Hematopoietic multipotent progenitor cell treated with erythropoietin and hydrocortisone succinate and interleukin-3 and kit ligand, for 4 days (in vitro differentiated cells): ENCODE measurements at regions not wholly inside any gene's neighbourhood (a gene's known extent, or its start where the extent isn't known, plus 50 kb on each side); places are given as distances from the start of the nearest gene placed in this dataset.
A peak's percentile ranks its signal among the peaks of the same experiment; 100 is the strongest.

ENCODE experiments used
- DNase-seq: peaks from one replicate; pipeline ENCODE4 v3.0.0-alpha.2; 2015

- no peak for DNase-seq
These were observed 247.4 kb upstream of the RAB6C start for GRCh38 chr2:129731907-129732629.

DNA sequence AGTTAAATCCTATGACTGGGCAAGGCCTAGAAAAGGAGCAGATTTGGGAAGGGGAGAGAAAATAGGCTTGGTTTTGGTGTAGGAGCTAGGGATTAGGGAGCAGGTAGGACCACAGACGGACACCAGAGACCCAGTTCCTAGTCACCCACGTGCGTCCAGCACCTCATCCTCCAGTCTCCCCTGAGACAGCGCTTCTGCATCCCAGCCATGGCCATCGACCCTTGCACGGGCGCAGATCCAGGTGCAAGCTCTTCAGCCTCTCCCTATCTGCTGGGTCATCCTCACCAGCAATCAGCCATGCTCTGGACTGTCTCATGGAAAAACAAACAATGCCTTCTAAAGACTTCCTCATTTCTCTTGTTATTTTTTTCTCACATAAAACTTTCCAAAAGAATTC is 246.8 kb upstream of the RAB6C start:
- DNase-seq, result no peak

- DNase-seq, result no peak
These were observed 246.4 kb upstream of the RAB6C start for GRCh38 chr2:129733041-129733440.

DNA sequence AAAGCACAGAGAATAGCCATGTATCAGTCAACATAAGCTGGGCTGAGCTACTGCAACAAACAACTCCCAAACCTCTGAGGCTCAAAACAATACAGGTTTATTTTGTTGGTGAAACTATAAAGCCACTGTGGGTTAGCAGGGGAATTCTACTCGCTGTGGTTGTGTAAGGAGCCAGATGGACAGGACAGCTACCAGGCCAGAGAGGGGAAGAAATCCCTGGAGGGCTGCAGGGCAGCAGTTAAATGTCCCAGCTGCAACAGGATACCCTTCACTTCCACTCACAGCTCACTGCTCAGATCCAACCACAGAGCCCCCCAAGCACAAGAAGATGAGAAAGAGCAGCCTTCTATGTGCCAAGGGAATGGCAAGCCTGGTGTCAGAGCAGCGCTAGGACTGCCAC is 245.9 kb upstream of the RAB6C start:
- DNase-seq, result no peak

DNA sequence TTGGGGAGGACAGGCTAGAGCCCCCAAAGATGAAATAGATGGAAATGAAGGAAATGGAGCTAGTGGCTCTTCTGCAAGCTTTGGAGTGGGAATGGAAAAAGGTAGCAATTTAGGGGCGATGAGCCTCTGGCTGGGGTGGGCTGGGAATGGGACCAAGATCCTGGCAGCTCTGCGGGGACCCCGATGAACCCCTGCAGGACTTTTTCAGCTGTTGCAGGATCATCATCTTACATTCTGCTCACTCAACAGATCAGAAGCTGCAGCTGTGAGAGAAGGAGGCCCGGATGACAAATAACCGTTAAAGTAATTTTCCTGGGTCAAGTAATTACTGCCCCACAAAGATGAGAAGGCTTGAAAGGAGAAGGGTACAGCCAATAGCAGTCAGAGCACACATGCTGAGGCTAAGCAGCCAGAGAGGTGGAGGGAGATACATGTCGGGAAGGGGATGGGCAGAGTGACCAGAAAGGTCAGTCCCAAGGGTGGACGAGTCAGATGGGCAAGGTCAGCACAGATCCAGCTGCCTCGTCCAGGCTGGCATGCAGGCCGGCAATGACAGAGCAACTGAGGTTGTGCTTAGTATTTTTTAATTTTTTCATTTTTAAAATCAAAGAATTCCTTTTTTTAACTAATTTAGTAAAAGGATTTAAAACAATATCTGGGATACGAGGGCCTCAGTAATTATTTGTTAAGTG is 245.0 kb upstream of the RAB6C start:
- no peak for DNase-seq

GRCh38 chr2:129735576-129735975 is 243.9 kb upstream of the RAB6C start:
- DNase-seq, result no peak

DNA sequence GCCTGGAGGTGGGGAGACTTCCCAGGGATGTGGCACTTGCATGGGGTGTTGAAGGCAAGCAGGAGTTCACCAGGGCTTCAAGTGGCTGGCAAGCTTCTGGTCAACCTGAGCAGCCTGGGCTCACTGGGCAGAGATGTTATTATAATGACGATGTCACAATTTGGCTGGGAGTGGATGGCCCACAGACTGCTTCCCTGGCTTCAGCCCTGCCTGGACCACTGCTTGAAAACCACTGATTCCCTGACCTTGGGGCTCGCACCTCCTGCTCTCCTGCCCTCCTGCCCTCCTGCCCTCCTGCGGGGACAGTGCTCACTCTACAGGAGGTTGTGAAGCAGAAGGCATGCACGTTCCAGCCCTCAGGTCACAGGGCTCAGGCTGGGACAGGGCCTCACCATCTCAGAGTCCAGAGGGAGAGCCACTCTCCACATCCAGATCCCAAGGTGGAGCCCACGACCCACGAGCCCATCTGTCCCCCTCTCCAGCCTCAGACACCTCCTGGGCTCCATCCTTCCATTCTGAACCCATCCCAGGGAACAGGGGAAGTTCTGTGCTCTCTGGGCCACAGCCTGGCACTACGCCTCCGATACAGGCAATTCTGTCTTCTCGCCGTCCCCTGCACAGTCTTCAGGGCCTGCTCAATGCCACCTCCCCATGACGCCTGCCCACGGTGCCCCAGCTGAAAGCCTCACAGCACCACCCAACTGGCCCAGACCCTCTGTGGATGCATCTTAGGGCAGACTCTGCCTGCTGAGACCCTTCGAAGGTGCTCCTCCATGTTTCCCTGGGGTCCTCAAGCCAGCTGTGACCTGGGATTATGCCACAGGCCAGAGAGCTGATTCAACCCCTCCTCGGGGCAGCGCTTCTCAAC is 241.6 kb upstream of the RAB6C start:
- no peak for DNase-seq

GRCh38 chr2:129738799-129739198 is 240.7 kb upstream of the RAB6C start:
- no peak for DNase-seq

GRCh38 chr2:129740504-129740903 is 239.0 kb upstream of the RAB6C start:
- no peak for DNase-seq

DNA sequence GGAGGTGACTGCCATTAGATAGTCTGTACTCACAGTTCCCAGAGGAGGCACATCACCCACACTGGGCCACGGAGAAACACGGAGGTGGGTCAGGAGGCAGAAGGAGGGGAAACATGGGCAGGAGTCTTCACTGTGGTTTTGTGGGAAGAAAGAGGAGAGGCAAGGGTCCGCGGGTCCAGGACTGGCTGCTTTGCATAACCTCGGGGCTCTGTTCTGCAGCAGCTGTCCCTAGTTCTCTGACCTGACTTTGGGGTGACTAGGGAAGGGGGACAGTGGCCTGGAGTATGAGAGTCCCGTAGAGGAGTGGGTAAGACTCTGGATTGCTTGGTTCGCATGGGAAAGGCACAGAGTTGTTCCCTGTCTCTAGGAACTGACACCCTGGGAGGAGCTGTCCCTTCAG is 238.3 kb upstream of the RAB6C start:
- no peak for DNase-seq

DNA sequence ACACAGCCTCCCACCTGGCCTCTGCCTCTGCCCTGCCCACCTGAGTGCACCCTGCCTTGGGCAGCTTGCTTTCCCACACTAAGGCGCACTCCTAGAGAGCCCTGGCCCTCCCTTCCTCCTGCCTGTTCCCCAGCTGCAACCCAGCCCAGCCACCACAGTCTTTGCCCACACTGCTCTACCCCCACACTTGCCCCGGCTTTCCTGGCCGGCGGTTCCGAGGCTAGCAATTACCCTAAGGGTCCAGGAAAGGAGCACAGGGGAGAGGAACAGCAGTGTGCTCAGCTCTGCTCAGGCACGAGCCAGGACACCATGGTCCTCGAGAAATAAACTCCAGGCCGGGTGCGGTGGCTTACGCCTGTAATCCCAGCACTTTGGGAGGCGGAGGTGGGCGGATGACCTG is 237.8 kb upstream of the RAB6C start:
- DNase-seq, result no peak

GRCh38 chr2:129742415-129743180 is 236.9 kb upstream of the RAB6C start:
- DNase-seq, result no peak

DNA sequence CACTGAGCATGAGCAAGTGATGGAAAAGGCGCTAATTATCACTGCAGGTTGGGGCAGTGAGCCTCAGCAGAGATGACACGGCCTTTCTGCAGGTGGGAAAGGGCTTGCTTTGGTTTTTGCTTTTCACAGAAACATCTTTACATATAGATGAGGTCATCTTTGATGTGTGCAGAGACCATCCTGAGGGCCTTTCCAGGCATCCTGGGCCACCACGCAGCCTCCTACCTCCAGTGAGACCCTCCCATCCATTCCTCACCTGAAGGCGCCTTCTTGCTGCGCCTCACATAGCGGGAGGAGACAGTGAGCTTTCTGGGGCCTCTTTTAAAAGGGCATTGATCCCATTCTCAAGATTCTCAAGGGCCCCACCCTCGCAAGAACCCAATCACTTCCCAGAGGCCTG is 235.3 kb upstream of the RAB6C start:
- no peak for DNase-seq

DNA sequence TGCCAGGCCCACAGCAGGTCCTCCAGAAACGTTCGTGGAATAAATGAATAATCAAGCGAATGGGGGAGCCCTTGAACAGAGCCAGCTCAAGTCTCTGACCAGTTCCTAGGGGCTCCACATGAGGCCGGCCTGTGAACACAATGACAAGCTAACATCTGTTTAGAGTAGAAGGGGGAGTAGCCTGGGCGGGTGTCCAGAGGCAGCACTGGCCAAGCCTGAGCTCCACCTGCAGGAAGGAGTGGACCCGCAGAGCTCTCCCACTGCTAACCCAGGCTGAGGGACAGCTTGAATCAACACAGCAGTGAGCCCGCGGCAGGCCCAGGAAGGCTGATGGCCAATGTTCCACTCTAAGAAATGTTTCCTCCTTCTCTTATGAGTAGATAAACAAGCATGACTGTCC is 234.8 kb upstream of the RAB6C start:
- DNase-seq, result no peak

DNA sequence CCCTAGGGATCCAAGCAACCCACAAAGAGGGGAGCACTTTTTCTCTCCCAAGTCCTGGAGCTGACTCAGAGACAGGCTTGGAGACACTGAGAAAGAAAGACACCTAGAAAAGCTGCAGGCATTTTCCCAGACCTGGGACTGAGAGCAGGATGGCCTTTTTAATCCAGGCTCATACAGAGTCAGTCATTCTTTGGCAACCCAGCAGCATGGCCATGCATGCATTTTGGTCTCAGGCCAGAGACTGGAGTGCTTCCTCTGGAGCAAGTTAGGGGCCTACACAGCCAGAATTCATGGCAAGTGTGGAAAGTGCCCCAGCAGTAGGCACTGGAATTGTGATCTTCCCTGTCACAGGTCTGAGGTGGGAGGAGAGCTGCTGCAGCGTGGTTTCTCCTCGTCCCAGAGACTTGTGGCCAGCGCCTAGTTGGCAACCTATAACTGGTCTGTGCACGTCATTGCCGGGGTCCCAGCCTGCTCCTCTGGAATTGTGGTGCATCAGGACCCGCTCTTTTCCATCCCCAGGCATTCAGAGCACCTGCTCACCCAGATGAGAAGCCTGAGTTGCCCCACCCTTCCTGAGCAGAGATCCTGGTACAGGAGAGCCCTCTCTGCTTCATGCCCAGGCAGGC is 231.9 kb upstream of the RAB6C start:
- no peak for DNase-seq

GRCh38 chr2:129748250-129748649 is 231.2 kb upstream of the RAB6C start:
- DNase-seq, result peak; percentile 38

DNA sequence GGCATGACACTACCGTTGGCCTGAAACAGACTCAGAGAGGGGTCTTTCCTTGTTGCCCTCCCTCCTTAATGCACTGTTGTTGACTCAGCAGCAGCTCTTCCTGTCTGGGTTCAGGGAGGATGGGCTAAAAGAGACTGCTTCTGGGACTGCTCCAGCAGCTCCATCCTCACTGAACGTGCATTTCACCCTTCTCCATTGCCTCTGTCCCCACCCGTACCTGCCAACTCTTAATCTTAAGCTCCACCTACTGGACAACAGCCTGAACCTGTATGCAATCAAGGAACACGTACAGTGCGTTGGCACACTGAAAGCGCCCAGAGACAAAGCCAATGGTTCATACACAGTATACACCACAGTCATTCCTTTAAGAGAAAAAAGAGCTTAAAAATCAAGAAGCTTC is 230.8 kb upstream of the RAB6C start:
- DNase-seq, result peak; percentile 26

DNA sequence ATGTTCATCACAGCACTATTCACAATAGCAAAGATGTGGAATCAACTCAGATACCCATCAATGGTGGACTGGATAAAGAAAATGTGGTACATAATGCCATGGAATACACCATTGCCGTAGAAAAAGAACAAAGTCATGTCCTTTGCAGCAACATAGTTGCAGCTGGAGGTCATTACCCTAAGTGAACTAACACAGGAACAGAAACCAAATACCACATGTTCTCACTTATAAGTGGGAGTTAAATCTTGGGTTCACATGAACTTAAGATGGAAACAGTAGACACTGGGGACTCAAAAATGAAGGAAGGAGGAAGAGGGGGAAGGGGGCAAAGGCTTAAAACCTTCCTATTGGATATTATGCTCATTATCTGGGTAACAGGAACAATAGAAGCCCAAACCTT is 228.1 kb upstream of the RAB6C start:
- DNase-seq, result no peak

DNA sequence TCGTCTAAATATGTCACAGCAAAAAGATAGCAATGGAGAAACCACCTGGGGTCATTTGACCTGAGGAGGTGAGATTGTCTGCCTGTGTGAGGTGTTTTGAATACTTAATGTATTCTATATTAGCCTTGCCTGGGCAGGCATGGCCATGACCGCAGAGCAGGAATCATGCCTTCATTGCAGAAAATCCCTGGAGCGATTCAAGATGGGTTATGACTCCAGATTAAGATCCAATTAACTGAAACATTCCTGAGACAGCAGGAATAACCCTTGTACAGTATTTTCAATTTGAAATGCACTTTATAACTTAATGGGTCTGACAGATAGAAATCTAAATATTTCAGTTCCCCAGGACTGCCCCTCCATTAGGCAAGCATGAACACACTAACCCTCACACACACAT is 227.3 kb upstream of the RAB6C start:
- DNase-seq, result no peak

DNA sequence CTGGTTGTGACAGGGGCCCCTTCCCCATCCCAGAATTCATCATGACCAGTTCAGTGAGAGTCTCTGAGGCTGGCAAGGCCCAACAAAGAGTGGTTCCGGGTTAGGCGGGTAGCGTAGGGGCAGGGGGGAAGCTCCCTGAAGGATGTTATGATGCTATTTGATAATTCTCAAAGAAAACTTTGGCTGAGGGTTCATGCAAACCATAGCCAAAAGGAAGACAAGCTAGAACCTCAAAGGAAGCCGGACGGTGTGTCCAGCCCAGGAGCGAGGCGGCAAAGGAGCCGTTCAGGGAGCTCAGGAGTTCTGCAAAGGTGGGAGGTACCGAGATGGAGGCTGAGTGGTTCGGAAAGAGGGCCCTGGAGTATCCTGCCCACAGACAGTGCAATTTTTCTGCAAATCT is 226.8 kb upstream of the RAB6C start:
- no peak for DNase-seq

DNA sequence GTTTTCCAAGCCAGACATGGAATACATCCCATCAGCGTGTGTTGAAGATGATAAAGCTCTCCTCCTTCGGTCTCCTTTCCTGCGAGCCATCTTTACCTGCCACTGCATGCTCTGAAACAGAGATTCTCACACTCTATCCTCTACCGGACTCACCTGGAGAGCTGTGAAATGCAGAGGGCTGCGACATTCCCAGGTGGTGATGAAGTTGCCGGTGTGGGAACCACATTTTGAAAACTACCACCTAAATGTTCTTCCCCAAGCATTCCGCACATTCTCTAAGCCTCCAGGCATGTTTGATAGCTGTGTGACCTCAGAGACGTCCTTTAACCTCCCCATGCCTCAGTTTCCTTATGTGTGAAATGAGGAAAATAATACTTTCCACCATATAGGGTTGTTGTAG is 226.2 kb upstream of the RAB6C start:
- no peak for DNase-seq

GRCh38 chr2:129754421-129754820 is 225.0 kb upstream of the RAB6C start:
- no peak for DNase-seq

DNA sequence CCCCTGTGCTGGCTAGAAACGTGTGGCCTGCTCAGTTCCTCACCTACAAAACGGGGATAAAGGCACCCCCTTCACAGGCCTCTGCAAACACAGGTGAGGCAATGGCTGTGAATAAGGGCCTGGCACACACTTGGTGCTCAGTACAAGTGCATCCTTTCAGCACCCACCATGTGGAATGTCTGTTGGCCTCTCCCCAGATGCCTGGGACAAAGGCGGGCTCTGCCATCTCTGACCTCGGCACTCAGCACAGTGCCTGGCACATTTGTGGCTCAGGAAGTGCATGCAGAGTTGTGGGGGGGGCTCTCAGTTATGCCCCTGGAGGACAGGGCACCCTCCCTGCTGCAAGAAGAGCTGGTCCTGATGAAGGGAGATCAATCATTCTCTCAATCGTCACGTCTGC is 224.6 kb upstream of the RAB6C start:
- DNase-seq, result no peak
